ENCODE measurements at regions not wholly inside any gene's neighbourhood (a gene's known extent, or its start where the extent isn't known, plus 50 kb on each side); places are given as distances from the start of the nearest gene placed in this dataset.

- WGBS (ENCODE audit: extremely low coverage, insufficient coverage, low lambda C conversion rate) = no CpG with 5 or more reads among the region's 10 CpGs
- H2BK15ac ChIP-seq (replicated peaks; ENCODE audit: low read depth) = no peak overlapping the region
- no peak for DNase-seq
- no peaks in the 10 kb centered on the region for H3K36me3 ChIP-seq (ENCODE audit: control insufficient read depth, insufficient read depth, low read length)
- H3K79me1 ChIP-seq (ENCODE audit: low read length) = no peaks in the 10 kb centered on the region
- H3K4me1 ChIP-seq (ENCODE audit: control insufficient read depth, low read depth, low read length) = no peaks in the 10 kb centered on the region
- H3K4me2 ChIP-seq (ENCODE audit: low read length) = no peak overlapping the region
- no peak overlapping the region for H4K5ac ChIP-seq (ENCODE audit: low read length)
- H3K23ac ChIP-seq (ENCODE audit: low read length) = no peak overlapping the region
- H3K56ac ChIP-seq (ENCODE audit: low read length) = no peak overlapping the region
- no peaks in the 10 kb centered on the region for H3K79me2 ChIP-seq (ENCODE audit: control insufficient read depth, insufficient read depth, low read length)
- no peaks in the 10 kb centered on the region for H3K27me3 ChIP-seq (ENCODE audit: insufficient read depth, low read length, poor library complexity)
- H3K4me3 ChIP-seq (ENCODE audit: low read length) = no peak overlapping the region
- no peak overlapping the region for H3K27ac ChIP-seq (ENCODE audit: low read depth, low read length)
- H3K4ac ChIP-seq (ENCODE audit: low read depth, low read length) = no peak overlapping the region
- H2BK120ac ChIP-seq (ENCODE audit: low read depth, low read length) = no peak overlapping the region
- no peak overlapping the region for H3K18ac ChIP-seq (ENCODE audit: low read length)
- H2AK5ac ChIP-seq (ENCODE audit: low read length) = no peak overlapping the region
- H3K9ac ChIP-seq (ENCODE audit: low read length) = no peak overlapping the region
- no peak overlapping the region for H4K8ac ChIP-seq (ENCODE audit: low read depth, low read length)
- no peak overlapping the region for H2BK5ac ChIP-seq (ENCODE audit: low read length)
Observed at GRCh38 chr10:130500261-130501000, 364.2 kb downstream of the GLRX3 start.

- WGBS (ENCODE audit: extremely low coverage, insufficient coverage, low lambda C conversion rate) = no CpG with 5 or more reads among the region's 5 CpGs
Observed at GRCh38 chr10:130507461-130507860, 371.3 kb downstream of the GLRX3 start.

GRCh38 chr10:130509881-130510689, 373.9 kb downstream of the GLRX3 start:
- no peak for DNase-seq
- Histone ChIP-seq H4K5ac (ENCODE audit: low read length) (no peak overlapping the region), H3K36me3 (ENCODE audit: control insufficient read depth, insufficient read depth, low read length) (no peaks in the 10 kb centered on the region), H3K4me1 (ENCODE audit: control insufficient read depth, low read depth, low read length) (no peaks in the 10 kb centered on the region), H3K9ac (ENCODE audit: low read length) (no peak overlapping the region), H2BK15ac (replicated peaks; ENCODE audit: low read depth) (no peak overlapping the region), H3K4me3 (ENCODE audit: low read length) (no peak overlapping the region), H3K18ac (ENCODE audit: low read length) (no peak overlapping the region), H2AK5ac (ENCODE audit: low read length) (no peak overlapping the region), H3K27me3 (ENCODE audit: insufficient read depth, low read length, poor library complexity) (no peaks in the 10 kb centered on the region), H4K8ac (ENCODE audit: low read depth, low read length) (no peak overlapping the region), H3K79me1 (ENCODE audit: low read length) (no peaks in the 10 kb centered on the region), H3K23ac (ENCODE audit: low read length) (no peak overlapping the region), H3K56ac (ENCODE audit: low read length) (no peak overlapping the region), H3K4me2 (ENCODE audit: low read length) (no peak overlapping the region), H3K27ac (ENCODE audit: low read depth, low read length) (no peak overlapping the region), H2BK120ac (ENCODE audit: low read depth, low read length) (no peak overlapping the region), H3K79me2 (ENCODE audit: control insufficient read depth, insufficient read depth, low read length) (no peaks in the 10 kb centered on the region), H2BK5ac (ENCODE audit: low read length) (no peak overlapping the region), H3K4ac (ENCODE audit: low read depth, low read length) (no peak overlapping the region)
- WGBS (ENCODE audit: extremely low coverage, insufficient coverage, low lambda C conversion rate) = no CpG with 5 or more reads among the region's 25 CpGs

More at GRCh38 chr10:130507461-130507860, 371.3 kb downstream of the GLRX3 start:
- Histone ChIP-seq H3K18ac (ENCODE audit: low read length) (no peak overlapping the region), H3K27me3 (ENCODE audit: insufficient read depth, low read length, poor library complexity) (no peaks in the 10 kb centered on the region), H3K4ac (ENCODE audit: low read depth, low read length) (no peak overlapping the region), H3K4me2 (ENCODE audit: low read length) (no peak overlapping the region), H3K79me1 (ENCODE audit: low read length) (no peaks in the 10 kb centered on the region), H3K9ac (ENCODE audit: low read length) (no peak overlapping the region), H2BK5ac (ENCODE audit: low read length) (no peak overlapping the region), H3K56ac (ENCODE audit: low read length) (no peak overlapping the region), H2BK15ac (replicated peaks; ENCODE audit: low read depth) (no peak overlapping the region), H3K79me2 (ENCODE audit: control insufficient read depth, insufficient read depth, low read length) (no peaks in the 10 kb centered on the region), H3K27ac (ENCODE audit: low read depth, low read length) (no peak overlapping the region), H3K4me1 (ENCODE audit: control insufficient read depth, low read depth, low read length) (no peaks in the 10 kb centered on the region), H3K36me3 (ENCODE audit: control insufficient read depth, insufficient read depth, low read length) (no peaks in the 10 kb centered on the region), H2AK5ac (ENCODE audit: low read length) (no peak overlapping the region), H4K5ac (ENCODE audit: low read length) (no peak overlapping the region), H2BK120ac (ENCODE audit: low read depth, low read length) (no peak overlapping the region), H3K4me3 (ENCODE audit: low read length) (no peak overlapping the region), H4K8ac (ENCODE audit: low read depth, low read length) (no peak overlapping the region), H3K23ac (ENCODE audit: low read length) (no peak overlapping the region)
- no peak for DNase-seq

GRCh38 chr10:130510755-130511154, 374.6 kb downstream of the GLRX3 start:
- H2BK15ac ChIP-seq (replicated peaks; ENCODE audit: low read depth) = no peak overlapping the region
- no peak overlapping the region for H3K27ac ChIP-seq (ENCODE audit: low read depth, low read length)
- no peak overlapping the region for H3K18ac ChIP-seq (ENCODE audit: low read length)
- no peak overlapping the region for H3K4ac ChIP-seq (ENCODE audit: low read depth, low read length)
- H4K8ac ChIP-seq (ENCODE audit: low read depth, low read length) = no peak overlapping the region
- H3K4me3 ChIP-seq (ENCODE audit: low read length) = no peak overlapping the region
- H2BK120ac ChIP-seq (ENCODE audit: low read depth, low read length) = no peak overlapping the region
- H3K9ac ChIP-seq (ENCODE audit: low read length) = no peak overlapping the region
- H3K4me2 ChIP-seq (ENCODE audit: low read length) = no peak overlapping the region
- no peaks in the 10 kb centered on the region for H3K27me3 ChIP-seq (ENCODE audit: insufficient read depth, low read length, poor library complexity)
- no peaks in the 10 kb centered on the region for H3K36me3 ChIP-seq (ENCODE audit: control insufficient read depth, insufficient read depth, low read length)
- H3K56ac ChIP-seq (ENCODE audit: low read length) = no peak overlapping the region
- no peak overlapping the region for H4K5ac ChIP-seq (ENCODE audit: low read length)
- H2AK5ac ChIP-seq (ENCODE audit: low read length) = no peak overlapping the region
- H3K23ac ChIP-seq (ENCODE audit: low read length) = no peak overlapping the region
- no CpG with 5 or more reads among the region's 9 CpGs for WGBS (ENCODE audit: extremely low coverage, insufficient coverage, low lambda C conversion rate)
- H3K79me2 ChIP-seq (ENCODE audit: control insufficient read depth, insufficient read depth, low read length) = no peaks in the 10 kb centered on the region
- no peaks in the 10 kb centered on the region for H3K4me1 ChIP-seq (ENCODE audit: control insufficient read depth, low read depth, low read length)
- H2BK5ac ChIP-seq (ENCODE audit: low read length) = no peak overlapping the region
- no peak for DNase-seq
- no peaks in the 10 kb centered on the region for H3K79me1 ChIP-seq (ENCODE audit: low read length)

- no peak overlapping the region for H3K23ac ChIP-seq (ENCODE audit: low read length)
- H3K56ac ChIP-seq (ENCODE audit: low read length) = no peak overlapping the region
- no peak overlapping the region for H3K4ac ChIP-seq (ENCODE audit: low read depth, low read length)
- no peaks in the 10 kb centered on the region for H3K79me1 ChIP-seq (ENCODE audit: low read length)
- no peak overlapping the region for H3K9ac ChIP-seq (ENCODE audit: low read length)
- no peak overlapping the region for H4K8ac ChIP-seq (ENCODE audit: low read depth, low read length)
- no peak for DNase-seq
- H3K36me3 ChIP-seq (ENCODE audit: control insufficient read depth, insufficient read depth, low read length) = no peaks in the 10 kb centered on the region
- H3K79me2 ChIP-seq (ENCODE audit: control insufficient read depth, insufficient read depth, low read length) = no peaks in the 10 kb centered on the region
- H3K4me2 ChIP-seq (ENCODE audit: low read length) = no peak overlapping the region
- H3K27me3 ChIP-seq (ENCODE audit: insufficient read depth, low read length, poor library complexity) = no peaks in the 10 kb centered on the region
- H4K5ac ChIP-seq (ENCODE audit: low read length) = no peak overlapping the region
- H3K4me1 ChIP-seq (ENCODE audit: control insufficient read depth, low read depth, low read length) = no peaks in the 10 kb centered on the region
- no peak overlapping the region for H2BK5ac ChIP-seq (ENCODE audit: low read length)
- WGBS (ENCODE audit: extremely low coverage, insufficient coverage, low lambda C conversion rate) = no CpG with 5 or more reads among the region's 10 CpGs
- H3K18ac ChIP-seq (ENCODE audit: low read length) = no peak overlapping the region
- no peak overlapping the region for H2BK120ac ChIP-seq (ENCODE audit: low read depth, low read length)
- no peak overlapping the region for H3K4me3 ChIP-seq (ENCODE audit: low read length)
- no peak overlapping the region for H2AK5ac ChIP-seq (ENCODE audit: low read length)
- H2BK15ac ChIP-seq (replicated peaks; ENCODE audit: low read depth) = no peak overlapping the region
- H3K27ac ChIP-seq (ENCODE audit: low read depth, low read length) = no peak overlapping the region
Observed at GRCh38 chr10:130511766-130512165, 375.6 kb downstream of the GLRX3 start.

All from mesendoderm (in vitro differentiated cells).